Activated CD4-positive, alpha-beta T cell treated with anti-CD3 and anti-CD28 coated beads, Interleukin-2, amount 10 ng/mL, durations not matched to agents 7 days and 5 days (primary cell): ENCODE measurements at regions not wholly inside any gene's neighbourhood (a gene's known extent, or its start where the extent isn't known, plus 50 kb on each side); places are given as distances from the start of the nearest gene placed in this dataset.
A peak's percentile ranks its signal among the peaks of the same experiment; 100 is the strongest.

Source experiments
- CTCF ChIA-PET: fragments of 350-600 bp; sonication (Branson Sonifier 250); formaldehyde crosslinking; loops from one replicate; lab custom pipeline; 2021; ENCODE audit warnings: antibody characterized with exemption; lab: Charles Lee
- POLR2A ChIA-PET: fragments of 350-600 bp; sonication (Branson Sonifier 250); formaldehyde crosslinking; loops from one replicate; lab custom pipeline; 2021; ENCODE audit warnings: antibody characterized with exemption; lab: Charles Lee
- DNase-seq: peaks from one replicate; pipeline ENCODE4 v3.0.0-alpha.2; 2020
- H3K27ac Mint-ChIP-seq: one replicate; pipeline ENCODE4 v1.8.0; 2021; ENCODE audit warnings: mild to moderate bottlenecking, moderate library complexity, mixed read lengths
- H3K27me3 Mint-ChIP-seq: one replicate; pipeline ENCODE4 v1.8.0; 2021; ENCODE audit warnings: mixed read lengths
- H3K36me3 Mint-ChIP-seq: one replicate; pipeline ENCODE4 v1.8.0; 2021; ENCODE audit warnings: low read depth, mixed read lengths
- H3K4me1 Mint-ChIP-seq: one replicate; pipeline ENCODE4 v1.8.0; 2021; ENCODE audit warnings: mixed read lengths
- H3K4me3 Mint-ChIP-seq: one replicate; pipeline ENCODE4 v1.8.0; 2021; ENCODE audit warnings: mild to moderate bottlenecking, moderate library complexity, mixed read lengths
- H3K9me3 Mint-ChIP-seq: one replicate; pipeline ENCODE4 v1.8.0; 2021; ENCODE audit warnings: mixed read lengths

- POLR2A ChIA-PET: no interaction called here
- CTCF ChIA-PET: interaction anchor here (1.4 kb wide), 1 partner anchor 13 kb away, joined by 4 read pairs; no protein-coding TSS in a partner anchor
- DNase-seq: no peak
These were observed 241.2 kb upstream of the STARD13 start for GRCh38 chr13:33526718-33527117.

DNA sequence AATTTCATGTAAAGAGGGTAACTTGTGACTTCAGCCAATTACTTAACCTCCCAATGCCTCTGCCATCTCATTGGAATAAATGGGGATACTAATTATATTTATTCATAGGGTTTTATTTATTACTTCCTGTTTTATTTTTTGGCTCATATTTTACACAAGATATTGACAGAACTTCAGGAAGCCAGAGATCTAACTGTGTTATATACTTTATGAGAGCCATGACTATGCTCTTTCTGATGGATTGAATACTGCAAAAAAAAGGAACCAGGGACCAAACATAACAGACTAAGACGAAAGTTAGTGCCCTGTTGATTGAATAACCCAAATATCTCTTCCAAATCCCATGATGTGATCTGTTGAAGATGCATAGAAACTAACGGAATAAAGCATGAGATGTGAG lies 243.3 kb upstream of the STARD13 start:
- peaks cover 7% of the 10 kb centered on the region for H3K4me1 Mint-ChIP-seq
- peaks cover 2% of the 10 kb centered on the region for H3K9me3 Mint-ChIP-seq
- no peaks in the 10 kb centered on the region for H3K36me3 Mint-ChIP-seq
- DNase-seq: no peak
- H3K27me3 Mint-ChIP-seq: no peaks in the 10 kb centered on the region
- POLR2A ChIA-PET: no interaction called here
- no peak overlapping the region for H3K27ac Mint-ChIP-seq
- H3K4me3 Mint-ChIP-seq: no peak overlapping the region
- CTCF ChIA-PET: no interaction called here

More at GRCh38 chr13:33526718-33527117, 241.2 kb upstream of the STARD13 start:
- Mint-ChIP-seq H3K27ac (no peak overlapping the region), H3K4me3 (no peak overlapping the region), H3K36me3 (no peaks in the 10 kb centered on the region), H3K4me1 (peaks cover 7% of the 10 kb centered on the region), H3K9me3 (no peaks in the 10 kb centered on the region), H3K27me3 (no peaks in the 10 kb centered on the region)

GRCh38 chr13:33531484-33531883 lies 245.9 kb upstream of the STARD13 start:
- CTCF ChIA-PET: interaction anchor here (1.4 kb wide), 1 partner anchor 11 kb away, joined by 5 read pairs; no protein-coding TSS in a partner anchor
- Mint-ChIP-seq H3K27me3 (no peaks in the 10 kb centered on the region), H3K36me3 (no peaks in the 10 kb centered on the region), H3K9me3 (peaks cover 2% of the 10 kb centered on the region), H3K4me1 (peaks cover 6% of the 10 kb centered on the region), H3K4me3 (no peak overlapping the region), H3K27ac (no peak overlapping the region)
- POLR2A ChIA-PET: no interaction called here
- no peak for DNase-seq

- no peaks in the 10 kb centered on the region for H3K36me3 Mint-ChIP-seq
- POLR2A ChIA-PET: no interaction called here
- CTCF ChIA-PET: no interaction called here
- DNase-seq: no peak
- H3K9me3 Mint-ChIP-seq: peaks cover 2% of the 10 kb centered on the region
- no peak overlapping the region for H3K27ac Mint-ChIP-seq
- H3K4me1 Mint-ChIP-seq: peaks cover 3% of the 10 kb centered on the region
- H3K27me3 Mint-ChIP-seq: no peaks in the 10 kb centered on the region
- no peak overlapping the region for H3K4me3 Mint-ChIP-seq
These were observed 249.5 kb upstream of the STARD13 start for GRCh38 chr13:33535061-33535460.

- Mint-ChIP-seq H3K36me3 (peaks cover 5% of the 10 kb centered on the region), H3K9me3 (peaks cover 4% of the 10 kb centered on the region), H3K27ac (no peak overlapping the region), H3K27me3 (no peaks in the 10 kb centered on the region), H3K4me3 (no peak overlapping the region), H3K4me1 (peaks cover 17% of the 10 kb centered on the region)
- DNase-seq: no peak
- CTCF ChIA-PET: no interaction called here
- POLR2A ChIA-PET: no interaction called here
These were observed 251.0 kb upstream of the STARD13 start for GRCh38 chr13:33536601-33537000.

GRCh38 chr13:33537026-33537425 lies 251.5 kb upstream of the STARD13 start:
- Mint-ChIP-seq H3K36me3 (peaks cover 5% of the 10 kb centered on the region), H3K9me3 (peaks cover 2% of the 10 kb centered on the region), H3K27me3 (no peaks in the 10 kb centered on the region), H3K4me1 (peaks cover 18% of the 10 kb centered on the region), H3K27ac (no peak overlapping the region), H3K4me3 (no peak overlapping the region)
- DNase-seq: no peak
- POLR2A ChIA-PET: no interaction called here
- CTCF ChIA-PET: no interaction called here

DNA sequence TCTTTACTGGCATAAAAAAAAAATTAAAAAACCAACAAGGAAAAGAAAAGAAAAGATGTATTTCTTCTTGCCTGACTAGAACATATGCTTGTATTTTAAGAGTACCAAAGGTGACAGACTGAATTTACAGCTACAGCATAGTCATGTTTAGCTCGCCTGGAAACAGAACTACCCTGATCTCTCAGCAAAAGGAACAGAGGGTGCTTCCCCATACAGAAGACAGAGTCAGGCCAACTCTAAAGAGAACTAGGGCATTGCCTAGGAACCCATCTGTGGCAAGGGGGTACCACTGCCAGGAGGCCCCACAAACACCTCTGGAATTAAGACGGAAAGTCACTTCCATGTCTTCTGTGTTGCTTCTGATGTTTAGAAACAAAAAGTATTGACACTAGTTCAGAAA lies 252.1 kb upstream of the STARD13 start:
- Mint-ChIP-seq H3K27me3 (no peaks in the 10 kb centered on the region), H3K36me3 (peaks cover 5% of the 10 kb centered on the region), H3K9me3 (peaks cover 2% of the 10 kb centered on the region), H3K27ac (no peak overlapping the region), H3K4me1 (peaks cover 18% of the 10 kb centered on the region), H3K4me3 (no peak overlapping the region)
- CTCF ChIA-PET: interaction anchor here (0.6 kb wide), 1 partner anchor 868 kb away, joined by 3 read pairs; no protein-coding TSS in a partner anchor
- POLR2A ChIA-PET: no interaction called here
- DNase-seq: no peak

DNA sequence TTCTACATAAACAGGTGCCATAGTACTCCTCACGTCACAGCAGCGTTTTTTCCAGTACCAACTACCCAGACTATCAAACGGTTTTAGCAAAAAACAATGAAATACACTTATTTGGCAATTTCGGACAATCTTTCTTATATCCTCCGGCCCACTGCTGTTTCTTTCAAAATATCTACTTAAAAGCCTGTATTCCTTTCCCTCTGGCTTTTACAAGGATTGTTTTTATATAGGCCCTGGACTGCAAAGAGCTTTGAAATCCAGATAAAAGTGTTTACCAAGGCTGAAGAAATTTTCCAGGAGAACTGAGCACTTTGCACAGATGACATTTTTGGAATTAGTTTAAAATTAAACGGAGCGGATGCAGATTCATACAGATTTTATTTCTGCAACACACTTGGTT lies 255.9 kb upstream of the STARD13 start:
- POLR2A ChIA-PET: no interaction called here
- Mint-ChIP-seq H3K4me3 (peak overlapping the region; percentile 77), H3K36me3 (peaks cover 5% of the 10 kb centered on the region), H3K27me3 (no peaks in the 10 kb centered on the region), H3K27ac (peak overlapping the region; percentile 97), H3K9me3 (peaks cover 6% of the 10 kb centered on the region), H3K4me1 (peaks cover 36% of the 10 kb centered on the region)
- DNase-seq: no peak
- CTCF ChIA-PET: interaction anchor here (1.0 kb wide), 1 partner anchor 180 kb away, joined by 3 read pairs; no protein-coding TSS in a partner anchor

DNA sequence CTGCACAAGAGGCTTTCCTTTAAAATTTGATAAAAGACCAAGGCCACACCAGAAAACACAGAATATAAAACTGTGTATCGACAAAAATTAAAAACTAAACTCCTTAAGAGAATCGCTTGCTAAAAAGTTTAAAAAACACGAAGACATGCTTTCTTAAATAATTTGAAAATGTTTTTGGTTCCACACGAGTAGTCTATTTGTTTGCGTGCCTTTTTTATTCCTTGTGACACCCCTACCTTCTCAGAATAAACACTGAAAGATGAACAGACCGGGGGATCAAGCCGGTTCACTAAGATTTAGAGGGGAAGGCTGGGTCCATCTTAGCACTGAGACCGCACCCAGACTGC lies 256.4 kb upstream of the STARD13 start:
- DNase-seq: no peak
- ChIA-PET POLR2A (no interaction called here), CTCF (interaction anchor here (1.0 kb wide), 1 partner anchor 179 kb away, joined by 3 read pairs; no protein-coding TSS in a partner anchor)
- peaks cover 6% of the 10 kb centered on the region for H3K9me3 Mint-ChIP-seq
- peaks cover 34% of the 10 kb centered on the region for H3K4me1 Mint-ChIP-seq
- no peaks in the 10 kb centered on the region for H3K27me3 Mint-ChIP-seq
- H3K36me3 Mint-ChIP-seq: peaks cover 5% of the 10 kb centered on the region
- peak overlapping the region; percentile 97 for H3K27ac Mint-ChIP-seq
- peak overlapping the region; percentile 77 for H3K4me3 Mint-ChIP-seq

DNA sequence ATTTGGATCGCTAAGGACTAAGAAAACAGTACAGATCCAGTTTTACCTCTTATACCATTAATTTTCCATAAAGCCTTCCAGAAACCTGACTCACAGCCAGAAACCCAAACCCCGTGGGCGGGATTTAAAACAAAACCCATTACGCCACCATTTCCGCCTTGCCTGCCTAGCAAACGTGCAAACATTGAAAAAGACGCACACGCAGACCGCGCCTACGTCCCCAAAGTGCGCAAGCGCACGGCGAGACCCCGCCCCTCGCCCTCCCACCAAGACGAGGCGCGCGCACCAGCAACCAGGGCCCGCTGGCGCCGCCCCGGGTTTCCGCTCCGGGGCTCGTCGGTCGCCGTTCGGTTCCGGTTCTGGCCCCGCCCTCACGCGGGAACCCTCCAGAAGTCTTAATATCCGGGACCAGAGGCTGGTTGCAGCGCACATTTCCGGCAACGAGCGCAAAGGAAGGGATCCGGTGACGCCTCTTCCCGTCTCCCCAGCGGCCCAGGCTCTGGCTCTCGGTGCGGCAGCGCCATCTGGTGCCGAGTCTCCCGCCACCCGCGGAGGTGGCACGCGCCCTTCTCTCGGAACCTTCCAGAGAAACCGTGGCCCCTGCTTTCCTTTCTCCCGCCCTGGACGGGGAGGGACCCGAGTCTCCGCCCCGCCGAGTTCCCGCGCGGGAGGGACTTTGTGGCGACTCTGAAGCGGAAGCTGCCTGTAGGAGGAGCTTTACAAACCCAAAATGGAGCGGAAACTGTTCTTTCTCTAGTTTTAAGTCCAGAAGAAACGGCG lies 256.9 kb upstream of the STARD13 start:
- H3K36me3 Mint-ChIP-seq: peaks cover 5% of the 10 kb centered on the region
- H3K9me3 Mint-ChIP-seq: peaks cover 6% of the 10 kb centered on the region
- ChIA-PET CTCF (interaction anchor here (0.6 to 2.2 kb wide), 21 partner anchors 10 to 1165 kb away, joined by 3 to 13 read pairs (median 3); no protein-coding TSS in a partner anchor), POLR2A (interaction anchor here (0.8 kb wide), 1 partner anchor 276 kb away, joined by 3 read pairs; the partner anchor contains the start of gene RFC3)
- peak; percentile 96 for DNase-seq
- H3K27me3 Mint-ChIP-seq: no peaks in the 10 kb centered on the region
- peaks cover 34% of the 10 kb centered on the region for H3K4me1 Mint-ChIP-seq
- peak overlapping the region; percentile 77 for H3K4me3 Mint-ChIP-seq
- peak overlapping the region; percentile 97 for H3K27ac Mint-ChIP-seq

DNA sequence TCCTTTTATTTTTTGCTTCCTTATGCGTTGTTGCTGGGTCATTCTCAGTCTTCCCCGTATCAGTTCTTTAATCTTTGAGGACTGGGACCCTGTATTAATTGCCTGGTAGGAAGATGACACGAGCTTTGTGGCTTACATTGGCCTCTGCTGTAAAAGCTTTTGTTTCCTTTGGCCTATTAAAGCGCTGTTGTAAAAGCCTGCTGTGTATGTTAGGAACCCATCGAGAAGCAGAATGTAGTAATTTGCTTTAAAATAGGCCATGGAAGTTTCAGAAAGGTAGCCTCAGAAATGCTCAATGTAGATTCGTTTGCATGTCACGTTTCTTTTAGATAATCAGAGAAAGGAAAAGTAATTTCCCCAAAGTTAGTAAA lies 257.5 kb upstream of the STARD13 start:
- POLR2A ChIA-PET: interaction anchor here (0.8 kb wide), 1 partner anchor 275 kb away, joined by 3 read pairs; the partner anchor contains the start of gene RFC3
- CTCF ChIA-PET: interaction anchor here (0.6 to 2.2 kb wide), 21 partner anchors 10 to 1166 kb away, joined by 3 to 13 read pairs (median 3); no protein-coding TSS in a partner anchor
- Mint-ChIP-seq H3K27ac (peak overlapping the region; percentile 97), H3K27me3 (no peaks in the 10 kb centered on the region), H3K36me3 (peaks cover 5% of the 10 kb centered on the region), H3K4me1 (peaks cover 32% of the 10 kb centered on the region), H3K9me3 (peaks cover 6% of the 10 kb centered on the region), H3K4me3 (peak overlapping the region; percentile 77)
- no peak for DNase-seq

DNA sequence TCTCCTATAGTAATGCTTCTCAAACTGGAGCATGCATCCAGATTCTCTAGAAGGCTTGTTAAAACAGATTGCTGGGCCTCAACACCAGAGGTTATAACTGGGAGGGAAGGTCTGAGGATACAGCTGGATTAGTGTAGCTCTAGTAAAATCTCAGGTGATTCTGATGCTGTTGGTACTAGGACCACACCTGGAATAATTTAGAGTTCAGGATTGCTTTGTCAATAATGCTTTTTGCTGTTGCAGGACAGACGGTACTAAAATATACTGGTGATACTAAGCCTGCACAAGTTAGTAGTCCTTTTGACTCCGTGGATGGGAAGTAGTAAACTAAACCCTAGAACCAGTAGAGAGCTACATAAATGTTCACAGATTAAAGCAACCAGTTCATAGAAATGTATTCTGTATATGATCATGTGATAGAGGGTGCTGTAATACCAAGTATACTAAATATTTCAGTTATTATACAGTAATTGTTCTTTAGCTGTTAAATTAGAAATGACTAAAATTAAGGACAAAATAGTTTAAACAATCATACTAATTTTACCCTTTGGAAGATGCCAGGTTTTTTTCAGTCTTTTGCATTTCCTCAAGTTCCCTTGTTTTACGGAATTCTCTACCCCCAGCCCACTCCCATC lies 258.2 kb upstream of the STARD13 start:
- CTCF ChIA-PET: interaction anchor here (0.8 to 2.2 kb wide), 6 partner anchors 38 to 958 kb away, joined by 3 to 13 read pairs (median 3); no protein-coding TSS in a partner anchor
- Mint-ChIP-seq H3K9me3 (peaks cover 6% of the 10 kb centered on the region), H3K4me1 (peaks cover 32% of the 10 kb centered on the region), H3K27ac (peak overlapping the region; percentile 97), H3K27me3 (no peaks in the 10 kb centered on the region), H3K36me3 (peaks cover 5% of the 10 kb centered on the region), H3K4me3 (peak overlapping the region; percentile 77)
- DNase-seq: no peak
- POLR2A ChIA-PET: no interaction called here

DNA sequence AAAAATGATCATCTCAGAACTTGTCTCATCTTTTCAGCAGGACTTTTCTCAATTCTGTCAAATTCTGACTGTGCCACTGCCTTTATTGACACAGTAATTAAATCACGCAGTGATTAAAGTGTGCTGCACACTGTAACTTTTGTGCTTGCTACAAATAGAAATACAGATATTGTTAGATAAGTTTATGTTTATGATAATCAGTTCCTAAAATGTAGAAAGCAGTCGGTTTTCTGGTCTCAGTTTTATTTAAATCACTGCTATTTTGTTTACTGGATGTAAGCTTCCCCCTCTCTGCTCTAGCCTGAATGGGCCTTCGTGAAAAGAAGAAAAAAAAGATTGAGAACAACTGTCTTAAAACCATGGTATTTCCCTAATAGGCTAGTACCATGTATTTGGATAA lies 258.8 kb upstream of the STARD13 start:
- Mint-ChIP-seq H3K4me3 (no peak overlapping the region), H3K9me3 (peaks cover 6% of the 10 kb centered on the region), H3K4me1 (peaks cover 32% of the 10 kb centered on the region), H3K27ac (peak overlapping the region; percentile 97), H3K27me3 (no peaks in the 10 kb centered on the region), H3K36me3 (peaks cover 5% of the 10 kb centered on the region)
- ChIA-PET CTCF (interaction anchor here (0.5 to 2.2 kb wide), 3 partner anchors 77 to 180 kb away, joined by 3 to 13 read pairs (median 3); no protein-coding TSS in a partner anchor), POLR2A (no interaction called here)
- no peak for DNase-seq
